HG02885 (cell line): ENCODE measurements at regions not wholly inside any gene's neighbourhood (a gene's known extent, or its start where the extent isn't known, plus 50 kb on each side); places are given as distances from the start of the nearest gene placed in this dataset.

ENCODE experiments used
- ATAC-seq: cut with Tn5 transposase; IDR thresholded peaks from one replicate; pipeline ENCODE4 v1.9.1; 2021; ENCODE audit warnings: mild to moderate bottlenecking; ENCODE audit not compliant: unreplicated experiment, poor library complexity

GRCh38 chr3:113094337-113095221 lies 103.8 kb downstream of the GTPBP8 start:
- ATAC-seq, result no peak

GRCh38 chr3:113096188-113096892 lies 105.6 kb downstream of the GTPBP8 start:
- no peak for ATAC-seq

GRCh38 chr3:113097960-113098447 lies 107.2 kb downstream of the GTPBP8 start:
- ATAC-seq, result no peak

GRCh38 chr3:113100063-113100462 lies 109.3 kb downstream of the GTPBP8 start:
- ATAC-seq, result no peak

GRCh38 chr3:113103588-113103987 lies 107.8 kb upstream of the BOC start:
- ATAC-seq, result no peak

- no peak for ATAC-seq
Measured at GRCh38 chr3:113104357-113105092, 106.8 kb upstream of the BOC start.

GRCh38 chr3:113105093-113105449 lies 106.3 kb upstream of the BOC start:
- no peak for ATAC-seq

- no peak for ATAC-seq
Measured at GRCh38 chr3:113105966-113106660, 105.2 kb upstream of the BOC start.

- ATAC-seq, result no peak
Measured at GRCh38 chr3:113110267-113110666, 101.1 kb upstream of the BOC start.

- ATAC-seq, result no peak
Measured at GRCh38 chr3:113111011-113111707, 100.2 kb upstream of the BOC start.

GRCh38 chr3:113113361-113113760 lies 98.0 kb upstream of the BOC start:
- ATAC-seq, result no peak

- no peak for ATAC-seq
Measured at GRCh38 chr3:113117511-113118234, 93.7 kb upstream of the BOC start.

GRCh38 chr3:113118336-113118735 lies 93.0 kb upstream of the BOC start:
- ATAC-seq, result no peak

GRCh38 chr3:113124256-113124830 lies 87.0 kb upstream of the BOC start:
- no peak for ATAC-seq

- no peak for ATAC-seq
Measured at GRCh38 chr3:113125951-113126350, 85.4 kb upstream of the BOC start.

- no peak for ATAC-seq
Measured at GRCh38 chr3:113128386-113129015, 82.9 kb upstream of the BOC start.

- ATAC-seq, result no peak
Measured at GRCh38 chr3:113129168-113129567, 82.2 kb upstream of the BOC start.

- no peak for ATAC-seq
Measured at GRCh38 chr3:113132571-113132996, 78.8 kb upstream of the BOC start.
